Panc1 (cell line): ENCODE measurements at regions not wholly inside any gene's neighbourhood (a gene's known extent, or its start where the extent isn't known, plus 50 kb on each side); places are given as distances from the start of the nearest gene placed in this dataset.

Experiments
- ATAC-seq: fragments of 200-7000 bp; cut with Tn5 transposase; 2 replicates; pipeline ENCODE4 v1.9.1; 2020; ENCODE audit warnings: mild to moderate bottlenecking, moderate library complexity
- BruUV-seq: library from RNA; stranded (reverse); fragments of 400-500 nt; replicated peaks from 2 replicates; lab custom pipeline; 2021; lab: Mats Ljungman, UMichigan
- CTCF ChIA-PET: fragments of 300-600 bp; sonication (Branson Sonifier 250); formaldehyde crosslinking; loops from one replicate; lab custom pipeline; 2022; ENCODE audit warnings: antibody characterized with exemption; lab: Charles Lee
- POLR2A ChIA-PET: fragments of 300-600 bp; sonication (Branson Sonifier 250); formaldehyde crosslinking; loops from one replicate; lab custom pipeline; 2022; ENCODE audit warnings: antibody characterized with exemption; lab: Charles Lee
- DNase-seq: peaks from one replicate; pipeline ENCODE4 v3.0.0-alpha.2; 2010; ENCODE audit warnings: low read depth, low spot score
- H3K27ac ChIP-seq: 2 replicates; pipeline ENCODE4 v1.5.1; 2011; ENCODE audit warnings: mild to moderate bottlenecking, low read length, inconsistent platforms
- H3K27me3 ChIP-seq: fragments of 200-500 bp; sonication (Bioruptor generic); 2 replicates; pipeline ENCODE4 v1.6.0; 2014; ENCODE audit warnings: low read length, inconsistent platforms; ENCODE audit not compliant: control insufficient read depth, insufficient read depth
- H3K36me3 ChIP-seq: fragments of 200-500 bp; sonication (Bioruptor generic); 2 replicates; pipeline ENCODE4 v1.5.1; 2014; ENCODE audit warnings: inconsistent platforms, mild to moderate bottlenecking, low read length, moderate library complexity; ENCODE audit not compliant: control insufficient read depth, insufficient read depth
- H3K4me1 ChIP-seq: 2 replicates; pipeline ENCODE4 v1.5.1; 2011; ENCODE audit warnings: inconsistent platforms, mild to moderate bottlenecking, low read length, moderate library complexity; ENCODE audit not compliant: control insufficient read depth, insufficient read depth
- H3K4me3 ChIP-seq, 2 experiments: 2 replicates each; pipeline ENCODE4 v1.5.1; 2011 to 2012; ENCODE audit warnings: low read depth in 2 of 2, low read length in 2 of 2, mild to moderate bottlenecking in 2 of 2, inconsistent platforms in 1 of 2, moderate library complexity in 1 of 2
- H3K9me3 ChIP-seq: fragments of 200-500 bp; sonication (Bioruptor generic); 2 replicates; pipeline ENCODE4 v1.5.1; 2014; ENCODE audit warnings: low read depth, mild to moderate bottlenecking, inconsistent platforms, low read length, moderate library complexity; ENCODE audit not compliant: control insufficient read depth, insufficient read depth
- POLR2AphosphoS5 ChIP-seq: IDR thresholded peaks from 2 replicates; pipeline ENCODE4 v1.6.1; 2012; ENCODE audit warnings: mild to moderate bottlenecking, low read depth, low read length, moderate library complexity
- SIN3A ChIP-seq: IDR thresholded peaks from 2 replicates; pipeline ENCODE4 v1.6.1; 2012; ENCODE audit warnings: low read depth, mild to moderate bottlenecking, low read length, moderate library complexity, borderline replicate concordance; ENCODE audit not compliant: insufficient read depth
- TCF7L2 ChIP-seq: IDR thresholded peaks from 2 replicates; pipeline ENCODE4 v1.6.1; 2011; ENCODE audit warnings: mild to moderate bottlenecking, low read depth, low read length, inconsistent platforms
- in situ Hi-C: cut with HindIII; loops from 2 replicates; pipeline ENCODE4 v1.10.0; 2016; ENCODE audit warnings: low sequenced_read_pairs, low pct_unique_long_range_greater_than_20kb
- intact Hi-C: fragments of 100-400 bp; cut with micrococcal nuclease; formaldehyde crosslinking; loops from one replicate; pipeline ENCODE4 v1.10.0; 2022; ENCODE audit not compliant: unreplicated experiment
- TF ChIP-seq, protein P1 (sequence below), 2 experiments: IDR thresholded peaks; 2 replicates each; pipeline ENCODE4 v1.6.1; 2011 to 2012; ENCODE audit warnings: low read depth in 2 of 2, control low read depth in 1 of 2, low read length in 1 of 2, mild to moderate bottlenecking in 1 of 2, moderate library complexity in 1 of 2; ENCODE audit not compliant: insufficient read depth in 1 of 2
- TF ChIP-seq, protein P2 (sequence below): fragments of 450-650 bp; IDR thresholded peaks from 2 replicates; pipeline ENCODE4 v1.5.1; 2017; ENCODE audit warnings: mild to moderate bottlenecking

DNA sequence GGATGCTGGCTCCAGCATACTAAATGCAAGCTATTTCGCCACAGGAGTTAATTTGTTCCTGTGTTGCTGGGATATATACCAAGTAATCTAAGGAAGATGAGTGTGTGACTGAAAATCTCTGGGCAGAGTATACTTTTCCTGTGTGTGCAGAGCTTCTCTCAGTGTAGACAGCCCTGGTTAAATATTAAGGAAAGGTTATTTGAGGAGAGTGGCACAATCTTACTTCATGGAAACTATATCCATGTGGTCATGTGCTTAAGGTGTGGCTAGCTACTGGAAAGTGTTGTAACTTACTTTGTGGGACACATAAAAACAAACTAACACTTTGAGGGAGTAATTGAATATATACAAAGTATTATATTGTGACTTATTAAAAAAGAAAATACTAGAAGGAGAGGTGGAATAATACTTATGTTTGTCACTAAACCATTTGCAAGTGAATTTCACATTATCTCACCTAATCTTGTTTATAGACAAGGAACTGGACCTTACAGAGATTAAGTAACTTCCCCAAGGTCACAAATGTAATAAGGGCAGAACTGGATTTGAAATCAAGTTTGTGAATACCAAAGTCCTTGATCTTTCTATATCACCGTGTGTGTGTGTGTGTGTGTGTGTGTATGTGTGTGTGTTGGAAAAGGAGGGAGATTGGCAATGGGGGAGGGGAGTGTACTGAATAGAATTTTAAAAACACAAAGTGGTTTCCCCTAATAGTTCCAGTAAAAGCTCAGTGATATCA, 408.2 kb upstream of the NR3C2 start:
- in situ Hi-C loops, result no loop called here
- no peak for DNase-seq
- BruUV-seq, result no TSS peak

DNA sequence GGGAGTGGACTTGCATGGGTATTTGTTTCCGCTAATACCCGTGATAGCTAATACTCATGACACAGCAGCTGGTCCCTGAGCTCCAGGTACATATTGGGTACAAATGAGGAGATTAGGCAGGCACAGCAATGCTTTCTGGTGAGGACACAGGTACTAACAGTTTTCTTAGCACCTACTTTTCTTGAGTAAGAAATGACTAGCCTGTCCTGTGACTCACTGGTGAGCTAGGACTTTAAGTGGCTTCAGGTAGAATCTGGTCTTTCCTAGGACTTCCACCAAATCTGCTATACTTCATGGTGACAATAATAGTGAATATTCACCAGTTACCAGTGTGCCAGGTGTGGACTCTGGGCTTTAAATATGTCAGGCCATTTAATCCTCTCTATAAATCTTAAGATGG, 407.4 kb upstream of the NR3C2 start:
- Histone ChIP-seq H3K9me3 (no peaks in the 10 kb centered on the region), H3K27ac (no peak overlapping the region), H3K27me3 (no peaks in the 10 kb centered on the region), H3K4me3 (no peak overlapping the region), H3K36me3 (no peaks in the 10 kb centered on the region), H3K4me1 (no peaks in the 10 kb centered on the region)
- POLR2A ChIA-PET, result no interaction called here
- intact Hi-C loops, result no loop called here
- TF ChIP-seq, protein P1, sequence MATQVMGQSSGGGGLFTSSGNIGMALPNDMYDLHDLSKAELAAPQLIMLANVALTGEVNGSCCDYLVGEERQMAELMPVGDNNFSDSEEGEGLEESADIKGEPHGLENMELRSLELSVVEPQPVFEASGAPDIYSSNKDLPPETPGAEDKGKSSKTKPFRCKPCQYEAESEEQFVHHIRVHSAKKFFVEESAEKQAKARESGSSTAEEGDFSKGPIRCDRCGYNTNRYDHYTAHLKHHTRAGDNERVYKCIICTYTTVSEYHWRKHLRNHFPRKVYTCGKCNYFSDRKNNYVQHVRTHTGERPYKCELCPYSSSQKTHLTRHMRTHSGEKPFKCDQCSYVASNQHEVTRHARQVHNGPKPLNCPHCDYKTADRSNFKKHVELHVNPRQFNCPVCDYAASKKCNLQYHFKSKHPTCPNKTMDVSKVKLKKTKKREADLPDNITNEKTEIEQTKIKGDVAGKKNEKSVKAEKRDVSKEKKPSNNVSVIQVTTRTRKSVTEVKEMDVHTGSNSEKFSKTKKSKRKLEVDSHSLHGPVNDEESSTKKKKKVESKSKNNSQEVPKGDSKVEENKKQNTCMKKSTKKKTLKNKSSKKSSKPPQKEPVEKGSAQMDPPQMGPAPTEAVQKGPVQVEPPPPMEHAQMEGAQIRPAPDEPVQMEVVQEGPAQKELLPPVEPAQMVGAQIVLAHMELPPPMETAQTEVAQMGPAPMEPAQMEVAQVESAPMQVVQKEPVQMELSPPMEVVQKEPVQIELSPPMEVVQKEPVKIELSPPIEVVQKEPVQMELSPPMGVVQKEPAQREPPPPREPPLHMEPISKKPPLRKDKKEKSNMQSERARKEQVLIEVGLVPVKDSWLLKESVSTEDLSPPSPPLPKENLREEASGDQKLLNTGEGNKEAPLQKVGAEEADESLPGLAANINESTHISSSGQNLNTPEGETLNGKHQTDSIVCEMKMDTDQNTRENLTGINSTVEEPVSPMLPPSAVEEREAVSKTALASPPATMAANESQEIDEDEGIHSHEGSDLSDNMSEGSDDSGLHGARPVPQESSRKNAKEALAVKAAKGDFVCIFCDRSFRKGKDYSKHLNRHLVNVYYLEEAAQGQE (IDR thresholded peaks at IDR 0.05; ENCODE audit: insufficient read depth in 1 of 2, low read depth in 2 of 2, low read length in 1 of 2), result no peak
- TF ChIP-seq POLR2AphosphoS5, result no peak
- TF ChIP-seq TCF7L2, result no peak
- no peak for TF ChIP-seq SIN3A
- TF ChIP-seq, protein P2, sequence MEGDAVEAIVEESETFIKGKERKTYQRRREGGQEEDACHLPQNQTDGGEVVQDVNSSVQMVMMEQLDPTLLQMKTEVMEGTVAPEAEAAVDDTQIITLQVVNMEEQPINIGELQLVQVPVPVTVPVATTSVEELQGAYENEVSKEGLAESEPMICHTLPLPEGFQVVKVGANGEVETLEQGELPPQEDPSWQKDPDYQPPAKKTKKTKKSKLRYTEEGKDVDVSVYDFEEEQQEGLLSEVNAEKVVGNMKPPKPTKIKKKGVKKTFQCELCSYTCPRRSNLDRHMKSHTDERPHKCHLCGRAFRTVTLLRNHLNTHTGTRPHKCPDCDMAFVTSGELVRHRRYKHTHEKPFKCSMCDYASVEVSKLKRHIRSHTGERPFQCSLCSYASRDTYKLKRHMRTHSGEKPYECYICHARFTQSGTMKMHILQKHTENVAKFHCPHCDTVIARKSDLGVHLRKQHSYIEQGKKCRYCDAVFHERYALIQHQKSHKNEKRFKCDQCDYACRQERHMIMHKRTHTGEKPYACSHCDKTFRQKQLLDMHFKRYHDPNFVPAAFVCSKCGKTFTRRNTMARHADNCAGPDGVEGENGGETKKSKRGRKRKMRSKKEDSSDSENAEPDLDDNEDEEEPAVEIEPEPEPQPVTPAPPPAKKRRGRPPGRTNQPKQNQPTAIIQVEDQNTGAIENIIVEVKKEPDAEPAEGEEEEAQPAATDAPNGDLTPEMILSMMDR, result no peak
- no TSS peak for BruUV-seq
- ATAC-seq (no peak), DNase-seq (no peak)
- in situ Hi-C loops, result no loop called here
- CTCF ChIA-PET, result no interaction called here

More for the DNA sequence above, 408.2 kb upstream of the NR3C2 start:
- H3K36me3 ChIP-seq, result no peaks in the 10 kb centered on the region
- H3K27me3 ChIP-seq, result no peaks in the 10 kb centered on the region
- intact Hi-C loops, result no loop called here
- ChIA-PET POLR2A (no interaction called here), CTCF (no interaction called here)
- H3K4me1 ChIP-seq, result no peaks in the 10 kb centered on the region
- no peak overlapping the region for H3K27ac ChIP-seq
- no peak for ATAC-seq
- H3K9me3 ChIP-seq, result no peaks in the 10 kb centered on the region
- TF ChIP-seq, protein P2, result no peak
- TF ChIP-seq TCF7L2 (no peak), SIN3A (no peak), POLR2AphosphoS5 (no peak)
- TF ChIP-seq, protein P1 (IDR thresholded peaks at IDR 0.05; ENCODE audit: insufficient read depth in 1 of 2, low read depth in 2 of 2, low read length in 1 of 2), result no peak
- H3K4me3 ChIP-seq, result no peak overlapping the region
